ENCODE measurements at regions not wholly inside any gene's neighbourhood (a gene's known extent, or its start where the extent isn't known, plus 50 kb on each side); places are given as distances from the start of the nearest gene placed in this dataset.
A peak's percentile ranks its signal among the peaks of the same experiment; 100 is the strongest.

- Histone ChIP-seq H3K9me3 (no peaks in the 10 kb centered on the region), H3K27ac (no peak overlapping the region), H3K36me3 (no peaks in the 10 kb centered on the region), H3K4me1 (peaks cover 0 to 5% (median 0%) of the 10 kb centered on the region in 4 donors), H3K27me3 (peaks cover 12 to 92% (median 30%) of the 10 kb centered on the region in 3 donors), H3K4me3 (no peak overlapping the region)
- intact Hi-C loops (cut with DNase I; ENCODE audit: low total_unique reads): loop anchor here (5.0 kb wide), 1 partner anchor 292 kb away; the partner anchor contains the start of gene PIWIL1
- WGBS, 5 donors: 4 to 7% (median 6%) methylated on average over 18 to 22 of the region's 22 CpGs
- DNase-seq: peak in 1 of 2 donors; percentile 61
- TF ChIP-seq CTCF (IDR thresholded peaks at IDR 0.05): no peak
- TF ChIP-seq POLR2A (IDR thresholded peaks at IDR 0.05): no peak
- TF ChIP-seq POLR2AphosphoS5 (IDR thresholded peaks at IDR 0.05): no peak
- no peak for TF ChIP-seq EP300 (IDR thresholded peaks at IDR 0.05)
Observed at GRCh38 chr12:130044991-130045621, 117.2 kb upstream of the FZD10 start.

- no peaks in the 10 kb centered on the region for H3K9me3 ChIP-seq
- H3K27ac ChIP-seq: no peak overlapping the region
- 66 to 75% (median 73%) methylated on average over 12 of the region's 12 CpGs for WGBS, 5 donors
- peaks cover 0 to 91% (median 15%) of the 10 kb centered on the region in 3 donors for H3K27me3 ChIP-seq
- no peaks in the 10 kb centered on the region for H3K36me3 ChIP-seq
- no peaks in the 10 kb centered on the region for H3K4me1 ChIP-seq
- DNase-seq: no peak
- intact Hi-C loops (cut with DNase I; ENCODE audit: low total_unique reads): loop anchor here (5.0 kb wide), 1 partner anchor 288 kb away; the partner anchor contains the start of gene PIWIL1
- TF ChIP-seq POLR2AphosphoS5 (IDR thresholded peaks at IDR 0.05) (no peak), CTCF (IDR thresholded peaks at IDR 0.05) (no peak), POLR2A (IDR thresholded peaks at IDR 0.05) (no peak), EP300 (IDR thresholded peaks at IDR 0.05) (no peak)
- H3K4me3 ChIP-seq: no peak overlapping the region
Observed at GRCh38 chr12:130049666-130050065, 112.6 kb upstream of the FZD10 start.

GRCh38 chr12:130051900-130052299, 110.4 kb upstream of the FZD10 start:
- 63 to 71% (median 67%) methylated on average over 10 of the region's 10 CpGs for WGBS, 5 donors
- H3K27ac ChIP-seq: no peak overlapping the region
- peaks cover 0 to 73% (median 3%) of the 10 kb centered on the region in 3 donors for H3K27me3 ChIP-seq
- no peaks in the 10 kb centered on the region for H3K36me3 ChIP-seq
- H3K4me1 ChIP-seq: no peaks in the 10 kb centered on the region
- H3K4me3 ChIP-seq: no peak overlapping the region
- no peak for TF ChIP-seq CTCF (IDR thresholded peaks at IDR 0.05)
- TF ChIP-seq POLR2A (IDR thresholded peaks at IDR 0.05): no peak
- TF ChIP-seq EP300 (IDR thresholded peaks at IDR 0.05): no peak
- no peak for DNase-seq
- no peaks in the 10 kb centered on the region for H3K9me3 ChIP-seq
- intact Hi-C loops (cut with DNase I; ENCODE audit: low total_unique reads): no loop called here

GRCh38 chr12:130053651-130054069, 108.6 kb upstream of the FZD10 start:
- Histone ChIP-seq H3K9me3 (no peaks in the 10 kb centered on the region), H3K36me3 (no peaks in the 10 kb centered on the region), H3K27ac (no peak overlapping the region), H3K4me1 (no peaks in the 10 kb centered on the region), H3K27me3 (peaks cover 0 to 59% (median 3%) of the 10 kb centered on the region in 3 donors), H3K4me3 (no peak overlapping the region)
- intact Hi-C loops (cut with DNase I; ENCODE audit: low total_unique reads): no loop called here
- 22 to 33% (median 23%) methylated on average over 10 of the region's 10 CpGs for WGBS, 5 donors
- no peak for TF ChIP-seq CTCF (IDR thresholded peaks at IDR 0.05)
- TF ChIP-seq POLR2A (IDR thresholded peaks at IDR 0.05): no peak
- no peak for TF ChIP-seq EP300 (IDR thresholded peaks at IDR 0.05)
- no peak for TF ChIP-seq POLR2AphosphoS5 (IDR thresholded peaks at IDR 0.05)
- DNase-seq: peak in 1 of 2 donors; percentile 48

Data from stomach (tissue), 8 donors.